B cell (primary cell): ENCODE measurements at regions not wholly inside any gene's neighbourhood (a gene's known extent, or its start where the extent isn't known, plus 50 kb on each side); places are given as distances from the start of the nearest gene placed in this dataset.

ENCODE experiments used
- ATAC-seq: fragments of 200-7000 bp; cut with Tn5 transposase; one replicate; pipeline ENCODE4 v1.10.0; 2021; ENCODE audit warnings: low read depth, mild to moderate bottlenecking, moderate number of reproducible peaks, moderate library complexity
- CTCF ChIA-PET: fragments of 350-600 bp; sonication (Branson Sonifier 250); formaldehyde crosslinking; loops from one replicate; lab custom pipeline; 2021; ENCODE audit warnings: antibody characterized with exemption, inconsistent platforms; lab: Charles Lee
- POLR2A ChIA-PET: fragments of 350-600 bp; sonication (Branson Sonifier 250); formaldehyde crosslinking; loops from one replicate; lab custom pipeline; 2021; ENCODE audit warnings: antibody characterized with exemption; lab: Charles Lee
- DNase-seq: peaks from one replicate; pipeline ENCODE4 v3.0.0; 2013
- H2AFZ ChIP-seq: 2 replicates; pipeline ENCODE4 v1.6.1; 2012; ENCODE audit warnings: mild to moderate bottlenecking, low read depth, low read length; ENCODE audit not compliant: insufficient read depth, poor library complexity, severe bottlenecking
- H3K27ac ChIP-seq, 2 donors: 1 replicate in 1 of 2; 2 replicates in 1 of 2; pipeline ENCODE4 v1.5.1; 2012 to 2013; ENCODE audit warnings: low read length in 2 of 2, mild to moderate bottlenecking in 2 of 2, moderate library complexity in 1 of 2
- H3K27me3 ChIP-seq, 4 experiments: fragments of 200-600 bp in 1 of 4; sonication (generic) in 1 of 4; replicated peaks in 1 of 4; 1 replicate in 2 of 4; 2 replicates in 2 of 4; pipeline versions ENCODE4 v1.6.1 to v1.7.0; 2013 to 2016; ENCODE audit warnings: low read length in 3 of 4, mild to moderate bottlenecking in 2 of 4, mixed read lengths in 1 of 4, moderate library complexity in 1 of 4; ENCODE audit not compliant: insufficient read depth in 4 of 4, control insufficient read depth in 3 of 4; ENCODE audit errors: control extremely low read depth in 1 of 4
- H3K36me3 ChIP-seq, 2 experiments: replicated peaks in 1 of 2; 1 replicate in 1 of 2; 2 replicates in 1 of 2; pipeline versions ENCODE4 v1.6.1 to v1.7.1; 2013; ENCODE audit warnings: low read length in 1 of 2; ENCODE audit not compliant: insufficient read depth in 2 of 2, control insufficient read depth in 1 of 2; ENCODE audit errors: control extremely low read depth in 1 of 2, extremely low read depth in 1 of 2
- H3K4me1 ChIP-seq, 2 donors: fragments of 200-600 bp in 1 of 2; sonication (generic) in 1 of 2; 1 replicate in 1 of 2; 2 replicates in 1 of 2; pipeline versions ENCODE4 v1.5.1 to v1.6.1; 2013 to 2017; ENCODE audit warnings: low read length in 2 of 2; ENCODE audit not compliant: control insufficient read depth in 2 of 2, insufficient read depth in 2 of 2
- H3K4me2 ChIP-seq: replicated peaks from 2 replicates; pipeline ENCODE3; 2012; ENCODE audit warnings: mild to moderate bottlenecking, low read depth, low read length; ENCODE audit not compliant: poor library complexity, severe bottlenecking
- H3K4me3 ChIP-seq, 5 experiments: fragments of 200-600 bp in 1 of 5; sonication (generic) in 1 of 5; 1 replicate in 3 of 5; 2 replicates in 2 of 5; pipeline versions ENCODE4 v1.5.1 to v1.7.0; 2011 to 2016; ENCODE audit warnings: low read length in 4 of 5, mild to moderate bottlenecking in 4 of 5, low read depth in 2 of 5, control low read depth in 1 of 5, moderate library complexity in 1 of 5; ENCODE audit not compliant: insufficient read depth in 1 of 5; ENCODE audit errors: control extremely low read depth in 1 of 5, extremely low read depth in 1 of 5
- H3K79me2 ChIP-seq: fragments of 200-600 bp; sonication (generic); one replicate; pipeline ENCODE4 v1.6.0; 2016; ENCODE audit warnings: low read length; ENCODE audit not compliant: control insufficient read depth, insufficient read depth
- H3K9ac ChIP-seq: fragments of 200-600 bp; sonication (generic); 2 replicates; pipeline ENCODE4 v1.6.1; 2017; ENCODE audit warnings: mild to moderate bottlenecking, low read length, moderate library complexity
- H3K9me3 ChIP-seq, 3 donors: one replicate each; pipeline versions ENCODE4 v1.6.1 to v1.7.1; 2013; ENCODE audit warnings: low read length in 2 of 3; ENCODE audit not compliant: control insufficient read depth in 2 of 3, insufficient read depth in 1 of 3; ENCODE audit errors: control extremely low read depth in 1 of 3
- H4K20me1 ChIP-seq: 2 replicates; pipeline ENCODE4 v1.6.0; 2012; ENCODE audit warnings: mild to moderate bottlenecking, low read length; ENCODE audit not compliant: insufficient read depth, control insufficient read depth, poor library complexity, severe bottlenecking
- H3K27ac Mint-ChIP-seq: one replicate; pipeline ENCODE4 v1.8.0; 2021; ENCODE audit warnings: mixed read lengths
- H3K27me3 Mint-ChIP-seq: one replicate; pipeline ENCODE4 v1.8.0; 2021; ENCODE audit warnings: mixed read lengths
- H3K4me1 Mint-ChIP-seq: one replicate; pipeline ENCODE4 v1.8.0; 2021; ENCODE audit warnings: mixed read lengths
- H3K4me3 Mint-ChIP-seq: one replicate; pipeline ENCODE4 v1.8.0; 2021; ENCODE audit warnings: mixed read lengths
- H3K9me3 Mint-ChIP-seq: one replicate; pipeline ENCODE4 v1.8.0; 2022; ENCODE audit warnings: mixed read lengths; ENCODE audit not compliant: insufficient read depth
- CTCF ChIP-seq: fragments of 200-600 bp; IDR thresholded peaks from one replicate; pipeline ENCODE4 v1.8.0; 2022; ENCODE audit warnings: antibody characterized with exemption, mild to moderate bottlenecking
- EZH2 ChIP-seq: IDR thresholded peaks from 2 replicates; pipeline ENCODE4 v1.6.1; 2012; ENCODE audit warnings: borderline replicate concordance, low read depth, mild to moderate bottlenecking, moderate library complexity, low read length; ENCODE audit not compliant: insufficient read depth, poor library complexity, severe bottlenecking
- WGBS: methylation state at CpG from one replicate; pipeline ENCODE4 v1.1.5; 2013; ENCODE audit warnings: missing lambda C conversion rate; ENCODE audit not compliant: insufficient coverage; 5-methylcytosine and 5-hydroxymethylcytosine counted together
- intact Hi-C: fragments of 100-400 bp; cut with micrococcal nuclease; formaldehyde crosslinking; loops from one replicate; pipeline ENCODE4 v1.10.0; 2022

GRCh38 chr18:66694852-66695251, 91.0 kb upstream of the CDH19 start:
- Mint-ChIP-seq H3K27me3 (no peaks in the 10 kb centered on the region), H3K27ac (no peak overlapping the region), H3K9me3 (no peaks in the 10 kb centered on the region), H3K4me3 (no peak overlapping the region), H3K4me1 (no peaks in the 10 kb centered on the region)
- H3K9me3 ChIP-seq: no peaks in the 10 kb centered on the region
- H3K79me2 ChIP-seq: no peaks in the 10 kb centered on the region
- no peak overlapping the region for H3K4me2 ChIP-seq
- H3K27me3 ChIP-seq: no peaks in the 10 kb centered on the region
- POLR2A ChIA-PET: no interaction called here
- CTCF ChIA-PET: no interaction called here
- H2AFZ ChIP-seq: no peak overlapping the region
- WGBS: no CpG with 5 or more reads among the region's 1 CpG
- ATAC-seq: no peak
- H3K4me3 ChIP-seq: no peak overlapping the region
- no peaks in the 10 kb centered on the region for H3K4me1 ChIP-seq
- H3K36me3 ChIP-seq: no peaks in the 10 kb centered on the region
- no peak overlapping the region for H3K27ac ChIP-seq
- TF ChIP-seq EZH2 (no peak), CTCF (no peak)
- H4K20me1 ChIP-seq: no peaks in the 10 kb centered on the region
- DNase-seq: no peak
- H3K9ac ChIP-seq: no peak overlapping the region
- intact Hi-C loops: no loop called here

- no peaks in the 10 kb centered on the region for H3K4me1 Mint-ChIP-seq
- no peaks in the 10 kb centered on the region for H3K27me3 ChIP-seq
- no peaks in the 10 kb centered on the region for H3K36me3 ChIP-seq
- H3K4me3 ChIP-seq: no peak overlapping the region
- ChIA-PET POLR2A (no interaction called here), CTCF (no interaction called here)
- H3K27ac Mint-ChIP-seq: no peak overlapping the region
- H4K20me1 ChIP-seq: no peaks in the 10 kb centered on the region
- no peak overlapping the region for H3K9ac ChIP-seq
- no peaks in the 10 kb centered on the region for H3K4me1 ChIP-seq
- H3K4me2 ChIP-seq: no peak overlapping the region
- H2AFZ ChIP-seq: no peak overlapping the region
- H3K27ac ChIP-seq: no peak overlapping the region
- no peaks in the 10 kb centered on the region for H3K27me3 Mint-ChIP-seq
- H3K4me3 Mint-ChIP-seq: no peak overlapping the region
- no peak for TF ChIP-seq CTCF
- no peak for TF ChIP-seq EZH2
- intact Hi-C loops: no loop called here
- DNase-seq: no peak
- 100% methylated on average over 2 of the region's 5 CpGs for WGBS
- H3K9me3 Mint-ChIP-seq: peaks cover 2% of the 10 kb centered on the region
- H3K9me3 ChIP-seq: peaks cover 0 to 13% (median 0%) of the 10 kb centered on the region in 3 donors
- no peaks in the 10 kb centered on the region for H3K79me2 ChIP-seq
- ATAC-seq: no peak
These were observed 83.7 kb upstream of the CDH19 start for GRCh38 chr18:66687635-66688034.
